Activated effector memory CD4-positive, alpha-beta T cell treated with Interleukin-2 at 50 U/mL for 16 hours (primary cell): ENCODE measurements at regions not wholly inside any gene's neighbourhood (a gene's known extent, or its start where the extent isn't known, plus 50 kb on each side); places are given as distances from the start of the nearest gene placed in this dataset.

Source experiments
- DNase-seq: peaks from one replicate; pipeline ENCODE4 v3.0.0-alpha.2; 2020

DNA sequence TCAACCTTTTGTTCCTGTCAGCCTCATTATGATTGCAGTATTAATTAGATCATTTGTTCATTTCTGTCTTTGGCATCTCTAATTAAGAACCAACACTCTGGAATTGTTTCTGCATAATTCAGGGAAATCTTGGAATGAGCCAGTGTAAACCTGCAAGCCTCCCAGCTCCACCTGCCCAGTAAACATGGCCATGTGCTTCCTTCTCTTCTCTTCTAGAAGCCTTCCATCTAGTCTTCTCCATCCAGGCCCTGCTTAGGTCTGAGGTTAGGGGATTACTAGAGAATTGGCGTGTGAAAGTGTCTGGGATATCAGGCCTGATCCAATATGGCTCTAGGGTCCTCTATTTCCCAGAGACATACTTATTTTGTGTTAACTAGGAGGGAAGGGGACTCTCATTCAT is 528.0 kb downstream of the AACS start:
- no peak for DNase-seq

DNA sequence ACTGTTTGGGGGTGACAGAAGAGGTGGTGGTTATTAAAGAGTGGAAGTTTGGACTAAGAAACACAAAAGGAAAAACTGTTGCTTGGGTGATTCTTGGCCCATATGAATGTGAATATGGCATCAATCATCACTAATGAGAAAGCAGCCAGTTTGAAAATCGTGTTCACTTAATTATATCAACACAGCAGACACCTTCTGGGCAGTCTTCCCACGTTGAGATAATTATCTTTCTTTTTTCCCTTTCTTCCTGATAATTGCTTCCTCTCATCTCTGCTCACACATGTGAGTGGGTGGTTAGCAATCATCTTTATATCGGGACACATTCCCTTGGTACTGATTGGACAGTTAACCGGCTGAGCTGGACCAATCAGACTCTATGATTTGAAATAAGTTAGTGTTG is 539.7 kb downstream of the AACS start:
- DNase-seq: no peak

DNA sequence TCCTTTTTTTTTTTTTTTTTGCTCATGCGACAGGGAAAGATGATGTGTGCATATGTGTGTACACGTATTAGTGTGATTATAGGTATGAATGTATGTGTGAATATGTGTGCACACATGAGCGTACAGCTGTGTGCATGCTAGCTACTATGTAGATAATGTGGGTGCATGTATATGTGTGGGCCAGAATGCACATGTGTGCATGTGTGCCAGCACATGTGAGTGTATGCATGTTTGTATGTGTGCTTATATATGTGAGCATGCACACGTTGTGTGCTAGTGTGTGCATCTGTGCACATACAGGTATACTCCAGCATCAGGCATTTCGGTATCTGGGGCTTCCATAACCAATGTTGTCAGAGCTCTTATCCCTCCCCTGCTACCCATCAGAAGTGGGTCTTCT is 541.1 kb downstream of the AACS start:
- DNase-seq: no peak

DNA sequence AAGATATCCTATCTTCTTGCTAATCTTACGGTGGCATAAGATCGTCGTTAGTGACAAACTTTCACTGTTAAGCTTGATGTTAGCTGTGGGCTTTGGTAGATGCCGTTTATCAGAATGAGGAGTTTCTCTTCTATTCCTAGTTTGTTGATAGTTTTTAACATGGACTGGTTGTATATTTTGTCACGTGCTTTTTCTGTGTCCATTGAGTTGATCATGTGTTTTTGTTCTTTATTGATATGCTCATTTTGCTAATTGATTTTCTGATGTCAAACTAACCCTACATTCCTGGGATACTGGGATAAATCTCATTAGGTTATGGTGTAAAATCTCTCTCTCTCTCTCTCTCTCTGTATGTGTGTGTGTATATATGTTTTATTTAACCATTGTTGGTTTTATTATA is 545.1 kb downstream of the AACS start:
- DNase-seq: no peak

DNA sequence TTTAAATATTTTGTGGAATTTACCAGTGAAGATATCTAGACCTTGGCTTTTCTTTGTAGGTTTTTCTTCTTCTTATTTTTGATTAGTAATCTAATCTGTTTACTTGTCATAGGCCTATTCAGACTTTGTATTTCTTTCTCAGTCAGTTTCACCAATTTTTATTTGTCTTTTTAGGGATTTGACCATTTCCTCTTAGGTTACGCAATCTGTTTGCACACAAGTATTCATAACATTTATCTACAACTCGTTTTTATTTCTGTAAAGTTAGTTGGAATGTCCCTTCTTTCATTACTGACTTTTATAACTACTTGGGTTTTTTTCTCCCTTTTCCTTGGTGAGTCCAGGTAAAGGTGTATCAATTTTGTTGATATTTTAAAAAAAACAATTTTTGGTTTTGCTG is 545.7 kb downstream of the AACS start:
- DNase-seq: no peak

DNA sequence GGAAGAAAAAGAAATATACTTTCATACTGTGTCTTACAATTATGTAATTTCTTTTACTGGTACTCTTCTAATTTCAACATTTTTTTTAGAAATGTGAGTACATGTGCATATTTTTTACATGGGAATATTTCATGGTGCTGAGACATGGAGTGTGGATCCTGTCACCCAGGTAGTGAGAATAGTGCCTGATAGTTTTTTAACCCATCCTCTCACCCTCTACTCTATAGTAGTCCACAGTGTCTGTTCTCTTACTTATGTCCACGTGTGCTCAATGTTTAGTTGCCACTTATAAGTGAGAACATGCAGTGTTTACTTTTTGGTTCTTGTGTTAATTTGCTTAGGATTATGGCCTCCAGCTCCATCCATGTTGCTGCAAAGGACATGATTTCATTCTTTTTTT is 548.8 kb downstream of the AACS start:
- no peak for DNase-seq

DNA sequence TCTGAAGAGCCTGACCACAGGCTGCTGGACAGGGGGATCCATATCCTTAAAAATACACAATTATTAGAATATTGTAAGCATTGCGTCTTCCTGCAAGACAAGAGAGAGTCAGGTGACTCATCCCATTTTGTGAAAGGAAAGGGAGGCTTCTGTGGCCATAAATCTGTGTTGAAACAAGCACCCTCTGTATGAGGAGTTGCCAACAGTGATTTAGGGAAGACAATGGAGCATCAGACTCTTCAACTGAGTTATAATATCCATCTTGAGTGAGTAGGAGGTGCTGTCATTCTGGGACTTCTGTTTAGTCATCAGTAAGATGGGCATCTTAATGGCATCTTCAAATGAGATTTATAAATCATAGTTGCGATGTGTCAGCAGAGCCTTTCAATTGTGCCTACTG is 554.5 kb downstream of the AACS start:
- DNase-seq: no peak

DNA sequence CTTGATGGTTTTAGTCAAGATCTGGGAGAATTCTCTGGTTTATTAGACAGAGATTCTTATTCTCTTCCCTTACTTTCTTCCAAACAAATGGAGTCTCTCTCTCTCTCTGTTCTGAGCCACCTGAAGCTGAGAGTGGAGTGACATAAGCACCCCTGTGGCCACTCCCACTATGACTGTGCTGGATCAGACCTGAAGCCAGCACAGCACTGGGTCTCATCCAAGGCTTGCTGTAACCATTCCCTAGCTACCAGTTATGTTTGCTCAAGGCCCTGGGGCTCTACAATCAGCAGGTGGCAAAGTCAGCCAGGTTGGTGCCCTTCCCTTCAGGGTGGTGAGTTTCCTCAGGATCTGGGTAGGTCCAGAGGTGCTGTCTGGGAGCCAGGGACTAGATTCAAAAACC is 568.5 kb downstream of the AACS start:
- DNase-seq: no peak

DNA sequence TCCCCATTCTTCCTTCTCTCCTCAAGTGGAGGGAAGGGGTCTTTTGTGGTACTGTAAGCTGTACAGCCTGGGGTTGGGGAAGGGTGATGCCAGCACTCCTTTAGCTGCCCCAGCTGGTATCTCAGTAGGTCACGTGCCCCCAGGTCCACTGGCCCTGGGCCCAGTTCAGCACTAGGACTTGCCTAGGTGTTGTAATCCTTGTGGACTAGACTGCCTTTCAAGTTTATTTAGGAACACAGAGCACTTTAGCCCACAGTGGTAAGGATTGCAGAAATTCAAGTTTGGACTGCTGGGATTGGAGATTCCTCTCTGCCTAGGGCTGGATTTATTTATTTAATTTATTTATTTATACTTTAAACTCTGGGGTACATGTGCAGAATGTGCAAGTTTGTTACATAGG is 569.6 kb downstream of the AACS start:
- DNase-seq: no peak

DNA sequence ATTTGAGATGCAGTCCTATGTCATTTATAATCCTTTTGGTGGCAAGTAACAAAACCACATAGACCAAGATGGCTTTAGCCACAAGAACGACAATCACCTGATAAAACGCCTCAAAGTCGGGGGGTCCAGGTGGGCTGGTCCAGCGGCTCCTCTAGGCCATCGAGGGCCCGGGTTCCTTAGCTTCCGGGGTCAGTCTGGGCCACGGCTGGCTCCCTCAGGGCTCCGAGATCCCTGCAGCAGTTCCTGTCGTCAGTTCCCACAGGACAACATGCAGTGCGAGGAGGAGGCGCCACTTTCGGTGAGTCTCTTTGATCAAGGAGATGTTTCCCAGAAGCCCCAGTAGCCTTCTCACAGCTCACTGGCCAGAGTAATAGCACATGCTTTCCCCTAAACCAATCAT is 574.6 kb downstream of the AACS start:
- DNase-seq: no peak

DNA sequence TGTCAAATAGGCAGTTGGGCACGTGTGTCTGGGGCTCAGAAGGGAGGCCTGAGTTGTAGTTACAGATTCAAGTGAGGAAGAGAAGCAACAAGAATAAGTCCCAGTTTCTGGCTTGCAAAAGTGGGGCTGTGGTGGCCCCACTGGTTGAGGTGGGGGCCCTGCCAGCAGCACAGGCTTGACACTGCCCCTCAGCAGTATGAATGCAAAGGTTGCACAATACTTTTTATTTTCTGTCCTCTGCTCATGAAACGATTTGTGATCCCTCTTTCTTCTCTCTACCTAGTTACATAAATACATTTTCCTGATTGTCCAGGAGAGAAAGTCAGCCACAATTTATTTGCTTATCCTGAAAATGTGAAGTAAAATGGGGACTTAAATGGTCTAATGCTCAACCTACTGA is 577.8 kb downstream of the AACS start:
- no peak for DNase-seq

DNA sequence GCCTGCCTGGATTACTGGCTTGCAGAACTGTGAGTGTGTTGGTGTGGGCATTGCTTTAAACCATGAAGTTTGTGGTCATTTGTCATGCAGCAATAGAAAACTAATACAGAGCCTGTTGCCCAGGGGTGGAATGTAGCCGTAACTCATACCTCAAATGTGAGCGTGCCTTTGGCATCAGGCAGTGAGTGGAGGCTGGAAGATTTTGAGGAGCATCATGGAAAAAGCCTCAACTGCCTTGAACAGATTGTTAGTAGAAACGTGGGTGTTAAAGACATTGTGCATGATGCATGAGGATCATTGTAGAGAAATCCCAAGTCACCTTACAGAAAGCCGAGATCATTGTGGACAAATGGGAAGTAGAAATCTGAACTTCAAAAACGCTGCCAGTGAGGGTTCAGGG is 580.5 kb downstream of the AACS start:
- no peak for DNase-seq

DNA sequence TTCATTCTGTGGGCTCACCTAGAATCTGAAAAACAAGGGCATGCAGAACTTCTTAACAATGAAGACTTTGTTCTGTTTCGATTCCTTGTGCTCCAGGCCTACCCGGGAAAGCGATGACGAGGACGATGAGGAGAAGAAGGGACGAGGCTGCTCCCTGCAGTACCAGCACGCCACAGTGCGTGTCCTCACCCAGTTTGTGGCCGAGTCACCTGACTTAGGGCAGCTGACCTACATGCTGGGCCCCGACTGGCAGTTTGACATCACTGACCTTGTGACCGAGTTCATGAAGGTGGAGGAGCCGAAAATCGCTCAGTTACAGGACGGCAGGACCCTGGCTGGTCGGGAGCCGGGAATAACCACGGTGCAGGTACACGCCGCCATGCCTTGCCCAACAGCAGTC is 585.4 kb downstream of the AACS start:
- DNase-seq: no peak

DNA sequence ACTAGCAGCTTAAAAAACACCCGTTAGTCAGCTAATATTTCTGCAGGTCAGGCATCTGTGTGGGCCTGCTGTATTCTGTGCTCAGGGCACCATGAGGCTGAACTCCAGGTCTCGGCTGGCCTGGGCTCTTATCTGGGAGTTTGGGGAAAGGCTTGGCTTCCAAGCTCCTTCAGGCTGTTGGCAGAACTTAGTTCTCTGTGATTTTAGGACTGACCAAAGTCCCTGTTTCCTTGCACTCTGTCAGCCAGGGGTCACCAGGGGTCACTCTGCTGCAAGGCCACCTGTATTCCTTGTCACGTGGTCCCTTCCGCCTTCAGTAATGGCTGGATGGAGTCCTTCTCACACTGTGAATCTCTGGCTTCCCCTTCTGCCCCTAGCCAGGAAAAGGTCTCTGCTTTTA is 586.4 kb downstream of the AACS start:
- DNase-seq: no peak

DNA sequence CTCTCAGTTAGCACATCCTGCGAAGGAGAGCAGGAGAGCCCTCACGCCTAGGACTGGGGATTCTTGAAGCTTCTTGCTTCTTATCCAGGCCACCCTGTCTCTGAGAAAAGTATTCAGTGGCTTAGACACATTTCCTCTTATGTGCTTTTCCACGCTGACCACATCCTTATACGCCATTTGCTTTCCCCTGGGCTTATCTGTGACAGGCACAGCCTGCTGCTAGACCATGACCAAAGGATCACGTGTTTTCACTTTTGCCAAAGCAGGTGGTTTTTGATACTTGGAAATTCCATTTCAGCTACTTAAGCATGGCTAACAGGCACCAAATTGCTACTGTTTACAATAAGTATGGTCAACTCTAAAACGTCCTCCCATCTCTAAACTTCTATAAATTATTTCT is 587.4 kb downstream of the AACS start:
- no peak for DNase-seq

DNA sequence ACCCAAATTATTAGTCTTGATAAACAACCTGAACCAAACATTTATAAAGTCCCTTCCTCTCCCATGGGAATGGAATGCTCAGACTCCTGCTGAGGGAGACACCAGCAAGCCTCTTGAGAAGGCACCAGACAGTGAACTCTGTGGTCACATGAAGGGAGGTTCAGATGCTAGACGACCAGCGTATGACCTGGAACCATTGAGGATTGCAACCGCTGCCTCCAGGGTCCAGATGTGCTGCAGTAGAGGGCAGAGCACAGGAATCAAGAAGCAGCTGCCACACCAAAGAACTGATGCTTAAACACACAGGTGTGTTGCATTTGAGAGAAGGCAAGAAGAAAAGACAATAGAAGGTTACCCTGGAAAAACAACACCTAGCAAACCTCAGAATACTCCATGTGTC is 592.4 kb downstream of the AACS start:
- no peak for DNase-seq

DNA sequence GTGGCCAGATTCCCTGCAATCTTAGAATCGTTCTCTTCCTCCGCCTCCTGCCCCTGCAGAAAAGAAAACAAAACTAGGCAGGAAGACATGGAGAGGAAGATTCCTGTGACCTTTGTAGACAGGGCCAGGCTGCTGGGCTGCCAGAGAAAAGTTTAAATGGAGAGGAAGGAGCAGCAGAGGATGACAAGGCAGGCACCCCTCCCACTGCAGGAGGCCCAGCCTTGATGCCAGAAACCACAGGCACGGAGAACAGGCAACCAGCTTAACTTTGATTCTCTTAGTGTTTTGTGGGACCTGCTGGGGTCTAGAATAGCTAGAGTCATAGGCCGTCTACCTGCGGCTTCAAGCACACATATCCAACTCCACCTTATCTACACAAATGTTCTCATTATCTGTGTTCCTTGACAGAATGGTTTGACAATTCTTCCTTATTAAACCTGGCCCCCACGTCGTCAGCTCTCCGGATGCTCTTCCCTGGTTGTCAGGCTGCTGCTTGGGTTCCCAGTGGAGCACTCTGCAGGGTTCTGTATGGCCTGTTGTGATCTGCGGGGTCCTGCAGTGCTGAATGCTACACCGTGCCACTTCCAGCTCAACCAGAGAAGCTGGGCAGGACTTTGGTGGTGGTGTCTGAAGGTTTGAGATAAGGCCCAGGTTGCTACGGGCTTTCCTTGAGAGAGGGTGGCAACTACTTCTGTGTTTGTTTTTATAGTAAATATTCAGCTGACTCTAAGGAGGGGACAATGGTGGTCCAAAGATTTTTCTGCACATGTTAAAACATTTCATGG is 609.5 kb downstream of the AACS start:
- DNase-seq: no peak

DNA sequence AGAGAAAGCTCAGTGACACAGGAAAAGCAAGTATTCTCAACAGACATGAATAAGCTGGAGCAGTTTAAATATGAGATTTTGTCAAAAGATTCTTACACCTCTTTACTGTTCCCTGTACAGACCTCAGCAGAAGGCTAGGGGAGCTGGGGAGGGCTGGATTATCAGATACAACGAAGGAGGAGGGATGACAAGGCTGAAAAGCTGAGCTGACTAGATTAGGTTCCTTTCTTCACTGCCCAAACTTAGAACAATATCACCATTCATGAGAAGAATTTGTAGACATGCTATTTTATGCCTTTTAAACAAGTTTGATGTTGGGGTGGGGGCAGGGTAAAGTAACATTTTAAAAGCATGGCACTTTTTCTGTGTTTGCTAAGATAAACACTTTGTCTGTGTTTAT is 611.1 kb downstream of the AACS start:
- no peak for DNase-seq

DNA sequence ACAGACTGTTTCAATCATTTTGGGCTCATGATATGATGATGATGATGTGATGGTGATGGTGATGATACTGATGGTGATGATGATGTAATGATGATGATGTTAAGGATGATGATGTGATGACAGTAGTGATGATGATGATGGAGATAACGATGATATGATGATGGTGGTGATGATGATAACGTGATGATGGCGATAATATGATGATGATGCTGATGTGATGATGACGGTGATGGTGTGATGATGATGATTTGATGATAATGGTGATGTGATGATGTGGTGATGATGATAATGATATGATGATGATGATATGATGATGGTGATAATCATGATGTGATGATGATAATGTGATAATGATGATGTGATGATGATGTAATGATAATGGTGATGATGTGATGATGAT is 612.6 kb downstream of the AACS start:
- DNase-seq: no peak

DNA sequence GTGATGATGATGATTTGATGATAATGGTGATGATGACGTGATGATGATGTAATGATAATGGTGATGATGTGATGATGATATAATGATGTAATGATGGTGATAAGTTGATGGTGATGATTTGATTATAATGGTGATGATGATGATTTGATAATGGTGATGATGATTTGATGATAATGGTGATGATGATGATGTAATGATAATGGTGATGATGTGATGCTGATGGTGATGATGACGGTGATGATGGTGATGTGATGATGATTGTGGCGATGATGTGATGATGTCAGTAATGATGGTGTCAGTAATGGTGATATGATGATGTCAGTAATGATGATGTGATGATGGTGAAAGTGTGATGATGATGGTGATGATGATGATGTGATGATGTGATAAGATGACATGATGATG is 613.4 kb downstream of the AACS start:
- DNase-seq: no peak

DNA sequence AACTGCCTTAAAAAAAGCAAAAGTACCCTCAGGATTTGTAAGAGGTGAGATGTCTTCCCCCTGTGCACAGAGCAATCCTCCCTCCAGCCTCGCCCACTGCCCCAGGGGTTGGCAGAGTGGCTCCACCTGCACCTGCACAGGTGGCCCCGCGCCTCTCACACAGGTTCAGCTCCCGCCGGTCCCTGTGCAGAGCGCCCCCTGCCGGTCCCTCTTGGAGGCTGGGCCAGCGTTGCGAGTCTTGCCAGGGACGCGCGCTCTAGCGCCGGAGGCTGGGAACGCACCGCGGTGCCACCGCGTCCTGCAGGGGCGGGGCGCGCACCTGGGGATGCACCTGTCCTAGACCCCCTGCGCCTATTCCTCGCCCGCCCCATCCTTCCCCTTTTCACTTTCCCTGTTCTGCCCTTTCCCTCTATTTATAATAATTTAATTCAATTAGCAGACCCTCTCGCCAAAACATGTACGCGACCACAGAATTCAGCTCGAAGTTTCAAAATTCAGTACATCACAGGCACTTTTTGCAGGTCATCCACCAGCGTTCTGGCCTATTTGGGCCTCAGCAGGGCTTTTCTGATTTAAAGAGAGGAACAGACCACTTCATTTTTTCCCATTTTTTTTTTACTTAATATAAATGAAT is 618.6 kb downstream of the AACS start:
- DNase-seq: no peak

DNA sequence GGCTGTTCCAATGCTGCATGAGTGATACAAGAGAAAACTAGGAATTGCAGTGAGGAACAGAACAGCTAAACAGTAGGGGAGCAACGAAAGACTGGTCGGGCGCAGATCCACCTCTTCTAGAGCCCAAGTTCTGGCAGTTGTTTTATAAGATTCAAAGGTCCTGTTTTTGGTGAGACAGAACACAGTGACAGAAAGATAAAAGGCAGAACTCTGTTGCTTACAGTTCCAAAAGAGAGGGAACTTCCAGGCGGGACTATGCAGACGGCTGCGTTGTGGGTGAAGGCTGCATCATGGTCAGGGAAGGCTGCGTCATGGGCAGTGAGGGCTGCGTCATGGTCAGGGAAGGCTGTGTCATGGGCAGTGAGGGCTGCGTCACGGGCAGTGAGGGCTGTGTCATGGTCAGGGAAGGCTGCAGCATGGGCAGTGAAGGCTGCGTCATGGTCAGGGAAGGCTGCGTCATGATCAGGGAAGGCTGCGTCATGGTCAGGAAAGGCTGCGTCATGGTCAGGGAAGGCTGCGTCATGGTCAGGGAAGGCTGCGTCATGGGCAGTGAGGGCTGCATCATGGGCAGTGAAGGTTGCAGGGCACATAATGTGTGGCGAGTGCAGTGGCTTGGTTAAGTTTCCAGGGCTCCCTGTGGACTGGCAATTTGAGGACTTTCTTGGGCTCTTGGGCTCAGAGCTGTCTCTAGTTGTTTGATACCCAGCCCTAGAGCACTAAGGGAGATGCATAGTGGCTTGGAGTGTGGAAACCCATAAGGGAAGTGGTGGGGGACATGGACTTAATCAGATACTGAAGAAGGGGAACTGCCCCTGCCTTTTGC is 619.9 kb downstream of the AACS start:
- DNase-seq: no peak

DNA sequence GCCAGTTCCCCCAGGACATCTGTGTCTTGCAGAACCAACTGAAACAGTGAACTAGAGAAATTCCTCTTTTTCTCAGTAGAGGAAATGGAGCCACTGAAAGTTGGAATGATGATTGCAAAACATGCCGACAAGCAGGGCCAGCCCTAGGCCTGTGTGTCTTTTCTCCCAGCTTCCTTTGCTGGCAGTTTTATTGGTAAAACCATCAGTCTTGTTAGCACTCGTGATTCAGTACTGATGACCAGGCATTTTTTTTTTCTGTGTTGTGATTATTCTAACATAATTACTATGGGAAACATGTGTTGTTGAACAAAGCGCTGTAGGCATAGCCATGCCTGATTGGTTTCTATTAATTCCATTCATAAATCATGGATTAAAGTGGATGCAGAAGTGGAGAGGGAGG is 620.7 kb downstream of the AACS start:
- DNase-seq: no peak

DNA sequence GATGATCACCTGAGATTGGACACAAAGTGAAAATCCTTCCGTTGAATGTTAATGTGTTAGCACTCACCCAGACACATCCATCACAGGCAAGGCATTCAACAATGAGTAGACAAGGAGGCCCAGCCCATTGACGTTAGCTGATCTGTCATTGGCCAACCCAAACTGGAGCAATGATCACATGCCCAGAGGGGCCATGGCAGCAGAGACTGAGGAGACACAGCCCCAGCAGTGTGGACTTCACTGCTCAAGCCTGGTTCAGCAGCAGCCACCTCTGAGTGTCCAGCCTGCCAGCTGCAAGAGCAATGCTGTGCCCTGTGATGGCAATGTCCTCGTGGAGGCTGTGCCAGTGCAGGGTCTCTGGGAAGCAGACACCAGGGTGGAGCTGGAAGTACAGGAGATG is 622.2 kb downstream of the AACS start:
- no peak for DNase-seq
